Mesodermal cell (in vitro differentiated cells): ENCODE measurements at regions not wholly inside any gene's neighbourhood (a gene's known extent, or its start where the extent isn't known, plus 50 kb on each side); places are given as distances from the start of the nearest gene placed in this dataset.

Experiments
- H3K27ac ChIP-seq: 2 replicates; pipeline ENCODE4 v1.7.0; 2013; ENCODE audit warnings: mild to moderate bottlenecking, low read depth, low read length, moderate library complexity; ENCODE audit not compliant: severe bottlenecking
- H3K36me3 ChIP-seq: 2 replicates; pipeline ENCODE4 v1.7.1; 2013; ENCODE audit warnings: mild to moderate bottlenecking, low read length, moderate library complexity; ENCODE audit not compliant: control insufficient read depth, insufficient read depth
- H3K4me1 ChIP-seq: one replicate; pipeline ENCODE4 v1.7.1; 2013; ENCODE audit warnings: mild to moderate bottlenecking, low read length; ENCODE audit not compliant: insufficient read depth, control insufficient read depth, poor library complexity, severe bottlenecking
- H3K4me3 ChIP-seq: 2 replicates; pipeline ENCODE4 v1.7.0; 2013; ENCODE audit warnings: low read length, control low read depth, mild to moderate bottlenecking; ENCODE audit not compliant: insufficient read depth, poor library complexity, severe bottlenecking; ENCODE audit errors: extremely low read depth
- H3K9me3 ChIP-seq: 2 replicates; pipeline ENCODE4 v1.7.1; 2013; ENCODE audit warnings: mild to moderate bottlenecking, low read length, moderate library complexity; ENCODE audit not compliant: control insufficient read depth
- WGBS, 2 experiments: methylation state at CpG; one replicate each; pipeline ENCODE4 v1.1.5; 2013; ENCODE audit warnings: missing lambda C conversion rate in 2 of 2; ENCODE audit not compliant: insufficient coverage in 2 of 2; 5-methylcytosine and 5-hydroxymethylcytosine counted together

- Histone ChIP-seq H3K9me3 (peaks cover 9% of the 10 kb centered on the region), H3K27ac (no peak overlapping the region), H3K4me1 (no peaks in the 10 kb centered on the region), H3K4me3 (no peak overlapping the region), H3K36me3 (no peaks in the 10 kb centered on the region)
- WGBS, 2 experiments = 95 to 100% methylated on average over 4 to 5 of the region's 5 CpGs
These were observed 123.2 kb upstream of the SLC30A5 start for GRCh38 chr5:68970617-68971016.

- 89 to 93% methylated on average over 3 to 4 of the region's 5 CpGs for WGBS, 2 experiments
- Histone ChIP-seq H3K36me3 (no peaks in the 10 kb centered on the region), H3K27ac (no peak overlapping the region), H3K9me3 (peaks cover 9% of the 10 kb centered on the region), H3K4me1 (no peaks in the 10 kb centered on the region), H3K4me3 (no peak overlapping the region)
These were observed 120.1 kb upstream of the SLC30A5 start for GRCh38 chr5:68973696-68974095.

GRCh38 chr5:68983043-68983442, 110.8 kb upstream of the SLC30A5 start:
- Histone ChIP-seq H3K4me1 (no peaks in the 10 kb centered on the region), H3K4me3 (no peak overlapping the region), H3K36me3 (no peaks in the 10 kb centered on the region), H3K9me3 (no peaks in the 10 kb centered on the region), H3K27ac (no peak overlapping the region)
- WGBS, 2 experiments = 60 to 63% methylated on average over 1 of the region's 2 CpGs

GRCh38 chr5:68983959-68984358, 109.9 kb upstream of the SLC30A5 start:
- Histone ChIP-seq H3K9me3 (no peaks in the 10 kb centered on the region), H3K27ac (no peak overlapping the region), H3K4me3 (no peak overlapping the region), H3K4me1 (no peaks in the 10 kb centered on the region), H3K36me3 (no peaks in the 10 kb centered on the region)
- 100% methylated on average over 1 of the region's 3 CpGs; no CpG with 5 or more reads in 1 of the 2 experiments for WGBS, 2 experiments

GRCh38 chr5:68991279-68992084, 102.3 kb upstream of the SLC30A5 start:
- Histone ChIP-seq H3K36me3 (no peaks in the 10 kb centered on the region), H3K4me3 (no peak overlapping the region), H3K27ac (no peak overlapping the region), H3K9me3 (no peaks in the 10 kb centered on the region), H3K4me1 (no peaks in the 10 kb centered on the region)
- no CpG with 5 or more reads among the region's 1 CpG for WGBS, 2 experiments

GRCh38 chr5:68994645-68995044, 99.2 kb upstream of the SLC30A5 start:
- no peaks in the 10 kb centered on the region for H3K36me3 ChIP-seq
- no peaks in the 10 kb centered on the region for H3K4me1 ChIP-seq
- WGBS, 2 experiments = 94 to 96% methylated on average over 3 to 4 of the region's 4 CpGs
- no peak overlapping the region for H3K4me3 ChIP-seq
- no peaks in the 10 kb centered on the region for H3K9me3 ChIP-seq
- H3K27ac ChIP-seq = no peak overlapping the region

GRCh38 chr5:68995845-68996545, 97.8 kb upstream of the SLC30A5 start:
- Histone ChIP-seq H3K36me3 (no peaks in the 10 kb centered on the region), H3K9me3 (no peaks in the 10 kb centered on the region), H3K4me1 (no peaks in the 10 kb centered on the region), H3K4me3 (no peak overlapping the region), H3K27ac (no peak overlapping the region)
- 89 to 91% methylated on average over 5 to 9 of the region's 11 CpGs for WGBS, 2 experiments

GRCh38 chr5:68999181-68999580, 94.6 kb upstream of the SLC30A5 start:
- Histone ChIP-seq H3K4me1 (no peaks in the 10 kb centered on the region), H3K4me3 (no peak overlapping the region), H3K9me3 (no peaks in the 10 kb centered on the region), H3K36me3 (no peaks in the 10 kb centered on the region), H3K27ac (no peak overlapping the region)
- 100% methylated on average over 2 of the region's 3 CpGs; no CpG with 5 or more reads in 1 of the 2 experiments for WGBS, 2 experiments

- Histone ChIP-seq H3K4me3 (no peak overlapping the region), H3K9me3 (no peaks in the 10 kb centered on the region), H3K27ac (no peak overlapping the region), H3K4me1 (no peaks in the 10 kb centered on the region), H3K36me3 (no peaks in the 10 kb centered on the region)
- 82 to 88% methylated on average over 2 of the region's 5 CpGs for WGBS, 2 experiments
These were observed 93.4 kb upstream of the SLC30A5 start for GRCh38 chr5:69000216-69000919.

- no peaks in the 10 kb centered on the region for H3K4me1 ChIP-seq
- WGBS, 2 experiments = 100% methylated on average over 1 of the region's 2 CpGs; no CpG with 5 or more reads in 1 of the 2 experiments
- H3K9me3 ChIP-seq = no peaks in the 10 kb centered on the region
- H3K27ac ChIP-seq = no peak overlapping the region
- H3K4me3 ChIP-seq = no peak overlapping the region
- H3K36me3 ChIP-seq = no peaks in the 10 kb centered on the region
These were observed 92.9 kb upstream of the SLC30A5 start for GRCh38 chr5:69000949-69001348.
